ENCODE measurements at regions not wholly inside any gene's neighbourhood (a gene's known extent, or its start where the extent isn't known, plus 50 kb on each side); places are given as distances from the start of the nearest gene placed in this dataset.

- TF ChIP-seq CTCF (IDR thresholded peaks at IDR 0.05 in 4 of 5, conservative IDR thresholded peaks at IDR 0.05 in 1 of 5): no peak
- TF ChIP-seq POLR2A (IDR thresholded peaks at IDR 0.05): no peak
Observed at GRCh38 chr2:8285898-8286297, 396.0 kb upstream of the ID2 start.
